ENCODE measurements at regions not wholly inside any gene's neighbourhood (a gene's known extent, or its start where the extent isn't known, plus 50 kb on each side); places are given as distances from the start of the nearest gene placed in this dataset.
A peak's percentile ranks its signal among the peaks of the same experiment; 100 is the strongest.

- no peak for DNase-seq (ENCODE audit: low read depth, low spot score)
- TF ChIP-seq CTCF (IDR thresholded peaks at IDR 0.05; ENCODE audit: low read depth, low read length): no peak
Measured at GRCh38 chr14:46259536-46259935, 392.0 kb downstream of the RPL10L start.

GRCh38 chr14:46256381-46256780, 395.2 kb downstream of the RPL10L start:
- Histone ChIP-seq H3K27me3 (ENCODE audit: control insufficient read depth, insufficient read depth, low read length) (no peaks in the 10 kb centered on the region), H3K9me3 (ENCODE audit: control insufficient read depth, insufficient read depth, low read length) (peaks cover 3% of the 10 kb centered on the region; the same call in 1 of the 2 replicates), H3K4me3 (ENCODE audit: low read depth, low read length) (no peak overlapping the region), H3K27ac (ENCODE audit: low read depth, low read length) (no peak overlapping the region)
- ChIA-PET POLR2A (no interaction called here), CTCF (no interaction called here)
- no peak for TF ChIP-seq CTCF (IDR thresholded peaks at IDR 0.05; ENCODE audit: low read depth, low read length)
- DNase-seq (ENCODE audit: low read depth, low spot score): no peak

More at GRCh38 chr14:46259536-46259935, 392.0 kb downstream of the RPL10L start:
- POLR2A ChIA-PET: no interaction called here
- CTCF ChIA-PET: no interaction called here
- no peak overlapping the region for H3K4me3 ChIP-seq (ENCODE audit: low read depth, low read length)
- H3K27me3 ChIP-seq (ENCODE audit: control insufficient read depth, insufficient read depth, low read length): no peaks in the 10 kb centered on the region
- peaks cover 3% of the 10 kb centered on the region; the same call in 1 of the 2 replicates for H3K9me3 ChIP-seq (ENCODE audit: control insufficient read depth, insufficient read depth, low read length)
- H3K27ac ChIP-seq (ENCODE audit: low read depth, low read length): no peak overlapping the region

- TF ChIP-seq CTCF (IDR thresholded peaks at IDR 0.05; ENCODE audit: low read depth, low read length): peak; percentile 25; the same call in 1 of the 2 replicates
- Histone ChIP-seq H3K4me3 (ENCODE audit: low read depth, low read length) (no peak overlapping the region), H3K9me3 (ENCODE audit: control insufficient read depth, insufficient read depth, low read length) (peaks cover 6% of the 10 kb centered on the region), H3K27ac (ENCODE audit: low read depth, low read length) (no peak overlapping the region), H3K27me3 (ENCODE audit: control insufficient read depth, insufficient read depth, low read length) (no peaks in the 10 kb centered on the region)
- ChIA-PET POLR2A (no interaction called here), CTCF (no interaction called here)
- DNase-seq (ENCODE audit: low read depth, low spot score): no peak
Measured at GRCh38 chr14:46250113-46250703, 401.4 kb downstream of the RPL10L start.

GRCh38 chr14:46248001-46248630, 403.5 kb downstream of the RPL10L start:
- ChIA-PET CTCF (no interaction called here), POLR2A (no interaction called here)
- Histone ChIP-seq H3K4me3 (ENCODE audit: low read depth, low read length) (no peak overlapping the region), H3K27ac (ENCODE audit: low read depth, low read length) (no peak overlapping the region), H3K27me3 (ENCODE audit: control insufficient read depth, insufficient read depth, low read length) (no peaks in the 10 kb centered on the region), H3K9me3 (ENCODE audit: control insufficient read depth, insufficient read depth, low read length) (peaks cover 6% of the 10 kb centered on the region)
- DNase-seq (ENCODE audit: low read depth, low spot score): no peak
- TF ChIP-seq CTCF (IDR thresholded peaks at IDR 0.05; ENCODE audit: low read depth, low read length): no peak

GRCh38 chr14:46245276-46245675, 406.3 kb downstream of the RPL10L start:
- Histone ChIP-seq H3K9me3 (ENCODE audit: control insufficient read depth, insufficient read depth, low read length) (peaks cover 6% of the 10 kb centered on the region), H3K4me3 (ENCODE audit: low read depth, low read length) (no peak overlapping the region), H3K27me3 (ENCODE audit: control insufficient read depth, insufficient read depth, low read length) (no peaks in the 10 kb centered on the region), H3K27ac (ENCODE audit: low read depth, low read length) (no peak overlapping the region)
- DNase-seq (ENCODE audit: low read depth, low spot score): no peak
- no peak for TF ChIP-seq CTCF (IDR thresholded peaks at IDR 0.05; ENCODE audit: low read depth, low read length)
- POLR2A ChIA-PET: no interaction called here
- CTCF ChIA-PET: no interaction called here

Measured in AG04450 (cell line).